RWPE1 (cell line): ENCODE measurements at regions not wholly inside any gene's neighbourhood (a gene's known extent, or its start where the extent isn't known, plus 50 kb on each side); places are given as distances from the start of the nearest gene placed in this dataset.

ENCODE experiments used
- CTCF ChIA-PET: fragments of 350-600 bp; sonication (Branson Sonifier 250); formaldehyde crosslinking; extraction: SDS; loops from one replicate; lab custom pipeline; 2021; lab: Yijun Ruan, JAX
- POLR2A ChIA-PET: fragments of 400-600 bp; formaldehyde crosslinking; extraction: SDS; loops from one replicate; lab custom pipeline; 2020; ENCODE audit warnings: antibody characterized with exemption; ENCODE audit not compliant: low non-redundant PET; lab: Yijun Ruan, JAX
- DNase-seq: peaks from one replicate; pipeline ENCODE4 v3.0.0; 2012; ENCODE audit warnings: low spot score
- H3K27ac ChIP-seq: fragments of 450-650 bp; 2 replicates; pipeline ENCODE4 v1.5.1; 2017
- TF ChIP-seq, protein P1 (sequence below): fragments of 450-650 bp; conservative IDR thresholded peaks from 2 replicates; pipeline ENCODE4 v1.5.1; 2017; ENCODE audit warnings: low read depth, mild to moderate bottlenecking

DNA sequence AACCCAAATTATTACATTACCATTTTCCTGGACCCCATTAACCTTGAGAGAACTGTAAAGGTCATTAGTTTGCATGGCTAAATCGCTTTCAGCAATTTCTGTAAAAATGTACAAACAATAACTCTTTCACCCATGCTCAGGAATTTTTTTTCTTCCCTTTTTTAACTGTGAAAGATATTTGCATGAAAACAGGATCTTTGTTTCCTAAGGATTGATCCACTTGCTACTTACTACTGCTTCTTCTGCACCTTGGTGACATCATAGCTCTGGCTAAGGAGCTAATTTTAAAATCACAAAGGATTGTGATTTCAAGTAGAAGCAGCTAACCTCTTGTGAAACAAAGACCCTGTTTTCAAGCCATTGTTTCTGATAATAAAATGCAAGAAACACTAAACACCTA, 274.6 kb upstream of the ESRRG start:
- ChIA-PET POLR2A (no interaction called here), CTCF (interaction anchor here (0.6 kb wide), 1 partner anchor 63 kb away, joined by 4 read pairs; no protein-coding TSS in a partner anchor)
- TF ChIP-seq, protein P1, sequence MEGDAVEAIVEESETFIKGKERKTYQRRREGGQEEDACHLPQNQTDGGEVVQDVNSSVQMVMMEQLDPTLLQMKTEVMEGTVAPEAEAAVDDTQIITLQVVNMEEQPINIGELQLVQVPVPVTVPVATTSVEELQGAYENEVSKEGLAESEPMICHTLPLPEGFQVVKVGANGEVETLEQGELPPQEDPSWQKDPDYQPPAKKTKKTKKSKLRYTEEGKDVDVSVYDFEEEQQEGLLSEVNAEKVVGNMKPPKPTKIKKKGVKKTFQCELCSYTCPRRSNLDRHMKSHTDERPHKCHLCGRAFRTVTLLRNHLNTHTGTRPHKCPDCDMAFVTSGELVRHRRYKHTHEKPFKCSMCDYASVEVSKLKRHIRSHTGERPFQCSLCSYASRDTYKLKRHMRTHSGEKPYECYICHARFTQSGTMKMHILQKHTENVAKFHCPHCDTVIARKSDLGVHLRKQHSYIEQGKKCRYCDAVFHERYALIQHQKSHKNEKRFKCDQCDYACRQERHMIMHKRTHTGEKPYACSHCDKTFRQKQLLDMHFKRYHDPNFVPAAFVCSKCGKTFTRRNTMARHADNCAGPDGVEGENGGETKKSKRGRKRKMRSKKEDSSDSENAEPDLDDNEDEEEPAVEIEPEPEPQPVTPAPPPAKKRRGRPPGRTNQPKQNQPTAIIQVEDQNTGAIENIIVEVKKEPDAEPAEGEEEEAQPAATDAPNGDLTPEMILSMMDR = no peak

DNA sequence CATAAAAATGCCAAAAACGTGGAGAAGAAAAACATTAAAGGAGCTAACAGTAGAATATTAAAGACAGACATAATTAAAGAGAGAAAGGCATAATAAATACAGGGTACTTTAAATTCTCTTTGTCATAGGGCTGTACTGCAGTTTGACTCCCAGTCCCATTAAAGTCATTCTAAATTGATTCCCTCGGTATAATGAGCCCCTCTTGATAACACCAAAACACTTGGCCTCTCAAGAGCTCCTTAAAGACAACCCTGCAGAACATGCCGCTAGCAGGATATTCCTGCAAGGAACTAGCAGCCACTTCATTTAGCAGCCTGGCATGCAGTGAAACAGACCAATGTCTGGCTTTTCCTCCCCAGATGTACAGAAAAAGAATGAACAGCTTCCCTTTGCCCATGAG, 273.8 kb upstream of the ESRRG start:
- TF ChIP-seq, protein P1 = no peak
- no peak for DNase-seq
- H3K27ac ChIP-seq = no peak overlapping the region
- ChIA-PET CTCF (no interaction called here), POLR2A (no interaction called here)

More for the DNA sequence above, 274.6 kb upstream of the ESRRG start:
- no peak for DNase-seq
- no peak overlapping the region for H3K27ac ChIP-seq

DNA sequence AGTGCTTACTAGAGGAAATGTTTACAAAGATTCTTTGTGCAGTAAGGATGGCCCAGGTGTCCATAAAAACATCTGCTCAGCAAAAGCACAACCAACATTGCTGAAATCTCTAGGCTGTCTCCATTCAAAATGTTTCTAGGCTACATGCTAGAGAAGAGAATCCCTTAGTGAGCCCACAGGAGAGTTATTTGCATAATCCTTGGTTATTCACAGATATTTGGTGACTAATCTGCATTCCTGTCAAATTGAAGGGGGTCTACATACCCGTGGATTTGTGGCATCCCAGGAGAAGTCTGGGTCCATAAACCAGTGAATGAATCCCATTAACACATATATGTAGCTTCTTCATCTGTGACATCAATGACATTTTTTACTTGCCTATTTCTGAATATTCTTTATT, 261.3 kb upstream of the ESRRG start:
- TF ChIP-seq, protein P1 = no peak
- DNase-seq = no peak
- H3K27ac ChIP-seq = no peak overlapping the region
- CTCF ChIA-PET = no interaction called here
- POLR2A ChIA-PET = no interaction called here

DNA sequence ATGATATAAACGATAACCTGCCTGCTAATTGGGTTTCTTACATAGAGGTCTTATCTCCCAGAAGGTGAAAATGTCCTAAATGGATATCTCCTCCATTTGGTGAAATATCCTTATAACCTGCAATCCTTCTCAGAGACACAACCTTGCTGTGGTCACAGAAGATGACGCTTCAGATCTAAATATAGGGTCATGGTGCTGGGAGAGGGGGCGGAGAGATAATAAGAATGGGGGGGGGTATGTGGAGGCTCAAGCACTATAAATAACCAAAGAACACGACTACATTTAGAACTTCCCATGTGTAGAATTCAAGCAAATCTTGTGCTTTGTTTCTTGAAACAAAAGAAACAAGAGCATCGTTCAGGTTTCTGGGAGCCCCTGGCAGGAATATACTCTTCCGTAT, 260.6 kb upstream of the ESRRG start:
- TF ChIP-seq, protein P1 = no peak
- no peak for DNase-seq
- ChIA-PET POLR2A (no interaction called here), CTCF (no interaction called here)
- no peak overlapping the region for H3K27ac ChIP-seq

DNA sequence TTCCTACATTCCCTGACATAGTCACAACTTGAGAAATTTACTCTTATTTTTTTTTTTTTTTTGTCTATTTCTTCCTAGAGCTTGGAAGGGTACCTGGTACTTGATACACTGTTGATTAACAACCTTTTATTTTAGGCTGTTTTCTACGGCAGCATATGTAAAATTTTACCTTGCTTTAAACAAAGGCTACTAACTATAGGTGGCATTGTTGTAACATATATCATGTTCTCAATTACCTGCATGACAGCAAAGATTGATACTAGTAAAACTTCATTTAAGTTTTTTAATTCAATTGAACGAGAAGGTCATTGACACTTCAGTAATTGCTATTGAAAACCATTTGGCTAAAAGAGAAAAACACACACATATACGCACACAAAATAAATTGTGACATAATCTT, 238.3 kb upstream of the ESRRG start:
- ChIA-PET CTCF (interaction anchor here (0.6 kb wide), 2 partner anchors 59 to 425 kb away, joined by 3 read pairs; no protein-coding TSS in a partner anchor), POLR2A (no interaction called here)
- no peak for DNase-seq
- TF ChIP-seq, protein P1 = peak; percentile 13; the same call in 1 of the 2 replicates
- H3K27ac ChIP-seq = no peak overlapping the region

DNA sequence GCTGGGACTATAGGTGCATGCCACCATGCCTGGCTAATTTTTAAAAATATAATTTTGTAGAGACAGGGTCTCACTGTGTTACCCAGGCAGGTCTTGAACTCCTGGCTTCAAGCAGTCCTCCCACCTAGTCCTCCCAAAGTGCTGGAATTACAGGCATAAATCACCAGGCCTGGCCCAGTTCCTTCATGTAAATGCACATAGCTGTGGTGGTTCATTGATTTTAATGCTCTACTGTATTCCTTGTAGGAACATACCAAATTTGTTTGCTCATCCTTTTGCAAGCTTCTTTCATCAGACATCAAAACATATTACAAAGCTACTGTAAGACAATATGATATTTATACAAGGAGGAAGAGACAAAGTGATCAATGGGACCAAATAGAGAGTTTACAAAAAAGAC, 237.5 kb upstream of the ESRRG start:
- TF ChIP-seq, protein P1 = no peak
- ChIA-PET CTCF (no interaction called here), POLR2A (no interaction called here)
- no peak for DNase-seq
- no peak overlapping the region for H3K27ac ChIP-seq
